H1 (cell line): ENCODE measurements at regions not wholly inside any gene's neighbourhood (a gene's known extent, or its start where the extent isn't known, plus 50 kb on each side); places are given as distances from the start of the nearest gene placed in this dataset.

ENCODE experiments used
- CTCF ChIA-PET: fragments of 300-600 bp; sonication (Branson Sonifier 250); formaldehyde crosslinking; loops from one replicate; lab custom pipeline; 2021; ENCODE audit not compliant: partially characterized antibody; lab: Charles Lee
- POLR2A ChIA-PET: fragments of 300-600 bp; sonication (Branson Sonifier 250); formaldehyde crosslinking; loops from one replicate; lab custom pipeline; 2021; ENCODE audit warnings: inconsistent platforms; ENCODE audit not compliant: partially characterized antibody; lab: Charles Lee
- DNase-seq, 2 experiments: peaks; one replicate each; pipeline versions ENCODE4 v3.0.0 to v3.0.0-alpha.2; 2010 to 2022; ENCODE audit warnings: low spot score in 2 of 2, low read depth in 1 of 2, mixed read lengths in 1 of 2
- FAIRE-seq: peaks from 2 replicates; lab custom pipeline; 2011; peaks lifted over from hg19 to GRCh38; lab: Jason Lieb, UNC
- H2AFZ ChIP-seq: 2 replicates; pipeline ENCODE4 v1.8.1; 2012; ENCODE audit warnings: low read length, inconsistent platforms
- H2AK5ac ChIP-seq: 2 replicates; pipeline ENCODE4 v1.6.1; 2013; ENCODE audit warnings: low read depth, low read length
- H2BK120ac ChIP-seq: replicated peaks from 2 replicates; pipeline ENCODE3; 2013; ENCODE audit warnings: low read depth, low read length, inconsistent platforms
- H2BK12ac ChIP-seq: 2 replicates; pipeline ENCODE4 v1.6.1; 2013; ENCODE audit warnings: low read depth, low read length
- H2BK15ac ChIP-seq: 2 replicates; pipeline ENCODE4 v1.6.1; 2013; ENCODE audit warnings: low read length
- H2BK20ac ChIP-seq: 2 replicates; pipeline ENCODE4 v1.6.1; 2013; ENCODE audit warnings: low read length
- H2BK5ac ChIP-seq: 2 replicates; pipeline ENCODE4 v1.6.1; 2013; ENCODE audit warnings: low read depth, low read length
- H3K14ac ChIP-seq: 2 replicates; pipeline ENCODE4 v1.6.1; 2013; ENCODE audit warnings: inconsistent platforms; ENCODE audit not compliant: insufficient read length
- H3K18ac ChIP-seq: 2 replicates; pipeline ENCODE4 v1.6.1; 2013; ENCODE audit warnings: low read length; ENCODE audit errors: extremely low read depth
- H3K23ac ChIP-seq: 2 replicates; pipeline ENCODE4 v1.6.1; 2013; ENCODE audit warnings: inconsistent platforms; ENCODE audit not compliant: insufficient read length
- H3K23me2 ChIP-seq: 2 replicates; pipeline ENCODE4 v1.6.1; 2013; ENCODE audit warnings: low read depth, low read length
- H3K27ac ChIP-seq: 2 replicates; pipeline ENCODE4 v1.6.1; 2011; ENCODE audit warnings: low read depth, low read length, inconsistent platforms
- H3K27me3 ChIP-seq, 4 experiments: replicated peaks in 1 of 4; 1 replicate in 1 of 4; 2 replicates in 3 of 4; pipeline versions ENCODE4 v1.6.1 to v1.8.1; 2011 to 2013; ENCODE audit warnings: low read length in 3 of 4, mild to moderate bottlenecking in 3 of 4, inconsistent platforms in 2 of 4, mixed read lengths in 2 of 4, moderate library complexity in 1 of 4; ENCODE audit not compliant: control insufficient read depth in 3 of 4, insufficient read depth in 3 of 4; ENCODE audit errors: extremely low read depth in 1 of 4
- H3K36me3 ChIP-seq, 4 experiments: 2 replicates each; pipeline versions ENCODE4 v1.6.1 to v1.8.1; 2011 to 2013; ENCODE audit warnings: mild to moderate bottlenecking in 4 of 4, low read length in 3 of 4, moderate library complexity in 2 of 4, control low read depth in 1 of 4, inconsistent platforms in 1 of 4; ENCODE audit not compliant: insufficient read depth in 4 of 4, control insufficient read depth in 2 of 4
- H3K4ac ChIP-seq: replicated peaks from 2 replicates; pipeline ENCODE3; 2013; ENCODE audit warnings: low read length, low read depth, mixed read lengths, inconsistent platforms; ENCODE audit not compliant: insufficient read length
- H3K4me1 ChIP-seq, 4 experiments: replicated peaks in 1 of 4; 1 replicate in 1 of 4; 2 replicates in 3 of 4; pipeline versions ENCODE4 v1.6.1 to v1.8.1; 2011 to 2013; ENCODE audit warnings: low read length in 3 of 4, inconsistent platforms in 2 of 4, mixed read lengths in 1 of 4; ENCODE audit not compliant: insufficient read depth in 4 of 4, control insufficient read depth in 3 of 4
- H3K4me2 ChIP-seq, 2 experiments: 2 replicates each; pipeline versions ENCODE4 v1.6.1 to v1.8.1; 2011 to 2013; ENCODE audit warnings: low read depth in 2 of 2, low read length in 2 of 2, control low read depth in 1 of 2, inconsistent platforms in 1 of 2, mild to moderate bottlenecking in 1 of 2; ENCODE audit not compliant: insufficient read depth in 1 of 2
- H3K4me3 ChIP-seq, 4 experiments: fragments of 200-600, 300-600 bp in 1 of 4; sonication (generic), shearing (Covaris generic), sonication (Bioruptor Twin) in 1 of 4; 2 replicates each; pipeline versions ENCODE4 v1.5.1 to v1.8.1; 2011 to 2016; ENCODE audit warnings: low read length in 4 of 4, low read depth in 3 of 4, control low read depth in 2 of 4, inconsistent platforms in 2 of 4, mild to moderate bottlenecking in 2 of 4, mixed read lengths in 1 of 4, moderate library complexity in 1 of 4; ENCODE audit not compliant: insufficient read depth in 2 of 4; ENCODE audit errors: extremely low read depth in 1 of 4
- H3K56ac ChIP-seq: replicated peaks from 2 replicates; pipeline ENCODE3; 2013; ENCODE audit warnings: low read depth, mild to moderate bottlenecking, mixed read lengths, low read length, inconsistent platforms; ENCODE audit not compliant: insufficient read length
- H3K79me1 ChIP-seq: 2 replicates; pipeline ENCODE4 v1.6.1; 2013; ENCODE audit warnings: low read depth, low read length, control low read depth
- H3K79me2 ChIP-seq, 2 experiments: 2 replicates each; pipeline versions ENCODE4 v1.6.1 to v1.8.1; 2012 to 2013; ENCODE audit warnings: low read length in 2 of 2, mild to moderate bottlenecking in 2 of 2, inconsistent platforms in 1 of 2; ENCODE audit not compliant: insufficient read depth in 2 of 2, control insufficient read depth in 1 of 2
- H3K9ac ChIP-seq, 4 experiments: replicated peaks in 1 of 4; 1 replicate in 1 of 4; 2 replicates in 3 of 4; pipeline versions ENCODE4 v1.6.1 to v1.8.1; 2011 to 2013; ENCODE audit warnings: low read depth in 3 of 4, low read length in 3 of 4, control low read depth in 2 of 4, mild to moderate bottlenecking in 2 of 4, moderate library complexity in 2 of 4, inconsistent platforms in 1 of 4; ENCODE audit errors: extremely low read depth in 1 of 4
- H3K9me3 ChIP-seq, 2 experiments: 2 replicates each; pipeline versions ENCODE4 v1.6.1 to v1.8.1; 2012 to 2013; ENCODE audit warnings: mild to moderate bottlenecking in 2 of 2, moderate library complexity in 2 of 2, control low read depth in 1 of 2, inconsistent platforms in 1 of 2, low read depth in 1 of 2, low read length in 1 of 2, mixed read lengths in 1 of 2; ENCODE audit not compliant: insufficient read depth in 2 of 2
- H4K20me1 ChIP-seq, 2 experiments: replicated peaks in 1 of 2; 2 replicates each; pipeline versions ENCODE3 to v1.8.1; 2011 to 2013; ENCODE audit warnings: inconsistent platforms in 2 of 2, low read length in 2 of 2, mild to moderate bottlenecking in 1 of 2; ENCODE audit not compliant: insufficient read depth in 2 of 2, control insufficient read depth in 1 of 2
- H4K5ac ChIP-seq: 2 replicates; pipeline ENCODE4 v1.6.1; 2013; ENCODE audit warnings: low read length, low read depth, mixed read lengths, inconsistent platforms; ENCODE audit not compliant: insufficient read length
- H4K8ac ChIP-seq: 2 replicates; pipeline ENCODE4 v1.8.0; 2013; ENCODE audit warnings: mild to moderate bottlenecking, moderate library complexity, low read length, inconsistent platforms; ENCODE audit not compliant: insufficient read depth; ENCODE audit errors: extremely low read depth
- H4K91ac ChIP-seq: replicated peaks from 2 replicates; pipeline ENCODE3; 2013; ENCODE audit warnings: low read length, mixed read lengths, inconsistent platforms; ENCODE audit not compliant: insufficient read length
- SUZ12 ChIP-seq: fragments of 200-600 bp; sonication (generic); IDR thresholded peaks from 2 replicates; pipeline ENCODE4 v1.6.1; 2012; ENCODE audit warnings: mild to moderate bottlenecking, inconsistent platforms, low read length, moderate library complexity, mixed read lengths
- TAF1 ChIP-seq: IDR thresholded peaks from 2 replicates; pipeline ENCODE4 v1.6.1; 2011; ENCODE audit warnings: mild to moderate bottlenecking, low read depth, low read length

DNA sequence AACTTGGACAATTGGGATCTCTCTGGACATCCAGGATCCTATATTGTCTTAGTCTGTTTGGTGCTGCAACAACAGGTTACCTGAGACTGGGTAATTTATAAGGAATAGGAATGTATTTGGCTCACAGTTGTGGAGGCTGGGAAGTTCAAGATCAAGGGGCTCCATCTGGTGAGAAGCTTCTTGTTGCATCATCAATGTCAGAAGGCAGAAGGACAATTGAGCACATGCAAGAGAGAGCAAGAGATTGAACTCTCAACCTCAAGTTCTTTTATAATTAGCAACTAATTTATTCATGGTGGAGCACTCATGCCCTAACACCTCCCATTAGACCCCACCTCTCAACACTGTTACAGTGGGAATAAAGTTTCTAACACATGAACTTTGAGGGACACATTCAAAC, 124.7 kb upstream of the ETV3 start:
- Histone ChIP-seq H3K18ac (no peak overlapping the region), H3K4ac (no peak overlapping the region), H3K23ac (no peak overlapping the region), H3K23me2 (0 out of 2 replicates have a peak, but pooled peaks cover 1% of the 10 kb centered on the region), H2BK120ac (no peak overlapping the region), H2AFZ (no peak overlapping the region), H3K9ac (no peak overlapping the region), H3K9me3 (no peaks in the 10 kb centered on the region; a peak in 1 of 4 replicates), H2BK20ac (no peak overlapping the region), H3K14ac (no peak overlapping the region), H4K5ac (no peak overlapping the region), H3K27me3 (peaks cover 0 to 2% (median 0%) of the 10 kb centered on the region in 4 experiments; a peak in 2 of 7 replicates), H3K4me1 (no peaks in the 10 kb centered on the region), H3K56ac (no peak overlapping the region), H4K20me1 (no peaks in the 10 kb centered on the region), H3K4me3 (no peak overlapping the region), H2AK5ac (no peak overlapping the region), H3K4me2 (no peak overlapping the region), H3K79me1 (no peaks in the 10 kb centered on the region), H3K36me3 (no peaks in the 10 kb centered on the region), H2BK12ac (no peak overlapping the region), H3K79me2 (no peaks in the 10 kb centered on the region), H2BK5ac (no peak overlapping the region)
- no peak for DNase-seq
- no peak for FAIRE-seq
- ChIA-PET CTCF (interaction anchor here (1.4 to 1.8 kb wide), 3 partner anchors 15 to 90 kb away, joined by 3 to 7 read pairs (median 4); no protein-coding TSS in a partner anchor), POLR2A (no interaction called here)
- TF ChIP-seq SUZ12, result no peak
- no peak for TF ChIP-seq TAF1
- TF ChIP-seq, all 59 proteins: peak for 0
- Histone ChIP-seq H2BK15ac (no peak overlapping the region), H4K8ac (no peak overlapping the region), H3K27ac (no peak overlapping the region), H4K91ac (no peak overlapping the region)
